Upper lobe of left lung (tissue), 6 donors: ENCODE measurements at regions not wholly inside any gene's neighbourhood (a gene's known extent, or its start where the extent isn't known, plus 50 kb on each side); places are given as distances from the start of the nearest gene placed in this dataset.
"Not testable (repeated sequence)": the region's sequence is repeated elsewhere in the genome, so short reads cannot be mapped to it uniquely, and the experiment has no call there.

Source experiments
- ATAC-seq, 2 donors: fragments of 200-7000 bp; cut with Tn5 transposase; one replicate each; pipeline ENCODE4 v1.9.1; 2022; ENCODE audit warnings: mild to moderate bottlenecking in 2 of 2, moderate library complexity in 2 of 2; ENCODE audit not compliant: low FRiP score in 2 of 2
- DNase-seq, 2 donors: peaks; one replicate each; pipeline ENCODE4 v3.0.0-alpha.2; 2019 to 2020
- H3K27ac ChIP-seq, 4 donors: fragments of 200-600 bp; sonication (generic); one replicate each; pipeline ENCODE4 v1.5.1; 2016 to 2019
- H3K27me3 ChIP-seq, 4 donors: fragments of 200-600 bp; sonication (generic); one replicate each; pipeline ENCODE4 v1.5.1; 2017 to 2019
- H3K36me3 ChIP-seq, 4 donors: fragments of 200-600 bp; sonication (generic); one replicate each; pipeline ENCODE4 v1.5.1; 2016 to 2019
- H3K4me1 ChIP-seq, 4 donors: fragments of 200-600 bp; sonication (generic); one replicate each; pipeline ENCODE4 v1.5.1; 2018 to 2019
- H3K4me3 ChIP-seq, 4 donors: fragments of 200-600 bp; sonication (generic); one replicate each; pipeline ENCODE4 v1.5.1; 2017 to 2019; ENCODE audit warnings: mild to moderate bottlenecking in 2 of 4, moderate library complexity in 1 of 4
- H3K9me3 ChIP-seq, 4 donors: fragments of 200-600 bp; sonication (generic); one replicate each; pipeline ENCODE4 v1.5.1; 2018 to 2019
- EP300 ChIP-seq, 4 donors: sonication (generic); formaldehyde crosslinking; IDR thresholded peaks; one replicate each; pipeline ENCODE4 v1.5.1; 2017; ENCODE audit warnings: antibody characterized with exemption in 4 of 4, control low read depth in 2 of 4
- POLR2A ChIP-seq, 4 donors: fragments of 450-650 bp; IDR thresholded peaks; one replicate each; pipeline ENCODE4 v1.5.1; 2016 to 2017; ENCODE audit warnings: antibody characterized with exemption in 4 of 4, mild to moderate bottlenecking in 2 of 4
- POLR2AphosphoS5 ChIP-seq, 2 donors: sonication (generic); formaldehyde crosslinking; IDR thresholded peaks; one replicate each; pipeline ENCODE4 v1.5.1; 2017; ENCODE audit warnings: antibody characterized with exemption in 2 of 2
- WGBS, 2 donors: methylation state at CpG; one replicate each; pipeline ENCODE4 v1.1.5; 2017 to 2018; 5-methylcytosine and 5-hydroxymethylcytosine counted together
- TF ChIP-seq, protein P1 (sequence below), 6 experiments: fragments of 450-650 bp in 4 of 6; fragments of 200-600 bp in 2 of 6; sonication (generic) in 2 of 6; IDR thresholded peaks; one replicate each; pipeline ENCODE4 v1.5.1; 2016 to 2019; ENCODE audit warnings: antibody characterized with exemption in 6 of 6
- donor health status: DM: no; HTN: no; CAD: no; lungs with moderate emphysema.
- donor health status: DM: no; HTN: yes; CAD: no; lungs with severe emphysema.

DNA sequence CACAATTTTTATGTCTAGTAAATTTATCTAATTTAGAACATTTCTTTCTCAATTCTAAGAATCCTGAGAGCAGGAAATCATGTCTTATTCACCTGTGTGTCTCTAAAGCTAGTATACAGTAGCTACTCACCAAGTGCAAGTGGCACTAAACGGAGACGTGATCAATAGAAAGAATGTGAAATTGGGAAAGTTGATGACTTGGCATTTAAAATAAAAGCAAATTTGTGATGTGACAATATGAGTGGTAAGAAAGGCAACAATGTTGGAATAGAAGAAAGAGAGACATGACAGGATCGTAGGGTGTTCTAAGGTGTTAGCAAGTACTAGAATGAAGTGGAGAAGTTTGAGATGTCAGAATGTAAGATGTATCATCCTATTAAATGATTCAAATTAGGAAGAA is 725.9 kb downstream of the BCKDHB start:
- no peak for ATAC-seq

GRCh38 chr6:80793411-80793810 is 686.9 kb downstream of the BCKDHB start:
- Histone ChIP-seq H3K9me3 (no peaks in the 10 kb centered on the region), H3K4me1 (peaks cover 0 to 3% (median 0%) of the 10 kb centered on the region in 4 donors), H3K36me3 (no peaks in the 10 kb centered on the region), H3K27me3 (no peaks in the 10 kb centered on the region), H3K27ac (no peak overlapping the region), H3K4me3 (no peak overlapping the region)
- TF ChIP-seq, protein P1, sequence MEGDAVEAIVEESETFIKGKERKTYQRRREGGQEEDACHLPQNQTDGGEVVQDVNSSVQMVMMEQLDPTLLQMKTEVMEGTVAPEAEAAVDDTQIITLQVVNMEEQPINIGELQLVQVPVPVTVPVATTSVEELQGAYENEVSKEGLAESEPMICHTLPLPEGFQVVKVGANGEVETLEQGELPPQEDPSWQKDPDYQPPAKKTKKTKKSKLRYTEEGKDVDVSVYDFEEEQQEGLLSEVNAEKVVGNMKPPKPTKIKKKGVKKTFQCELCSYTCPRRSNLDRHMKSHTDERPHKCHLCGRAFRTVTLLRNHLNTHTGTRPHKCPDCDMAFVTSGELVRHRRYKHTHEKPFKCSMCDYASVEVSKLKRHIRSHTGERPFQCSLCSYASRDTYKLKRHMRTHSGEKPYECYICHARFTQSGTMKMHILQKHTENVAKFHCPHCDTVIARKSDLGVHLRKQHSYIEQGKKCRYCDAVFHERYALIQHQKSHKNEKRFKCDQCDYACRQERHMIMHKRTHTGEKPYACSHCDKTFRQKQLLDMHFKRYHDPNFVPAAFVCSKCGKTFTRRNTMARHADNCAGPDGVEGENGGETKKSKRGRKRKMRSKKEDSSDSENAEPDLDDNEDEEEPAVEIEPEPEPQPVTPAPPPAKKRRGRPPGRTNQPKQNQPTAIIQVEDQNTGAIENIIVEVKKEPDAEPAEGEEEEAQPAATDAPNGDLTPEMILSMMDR (IDR thresholded peaks at IDR 0.05) = no peak
- TF ChIP-seq POLR2A (IDR thresholded peaks at IDR 0.05) (no peak), POLR2AphosphoS5 (IDR thresholded peaks at IDR 0.05) (no peak), EP300 (IDR thresholded peaks at IDR 0.05) (no peak)
- ATAC-seq (no peak), DNase-seq (no peak)
- 84 to 85% methylated on average over 2 of the region's 2 CpGs for WGBS, 2 donors

More for the DNA sequence above, 725.9 kb downstream of the BCKDHB start:
- TF ChIP-seq EP300 (IDR thresholded peaks at IDR 0.05) (no peak), POLR2A (IDR thresholded peaks at IDR 0.05) (no peak), POLR2AphosphoS5 (IDR thresholded peaks at IDR 0.05) (no peak)
- TF ChIP-seq, protein P1 (IDR thresholded peaks at IDR 0.05) = no peak
- H3K27ac ChIP-seq = no peak overlapping the region
- DNase-seq = no peak
- no peaks in the 10 kb centered on the region for H3K27me3 ChIP-seq
- H3K36me3 ChIP-seq = no peaks in the 10 kb centered on the region
- H3K4me3 ChIP-seq = no peak overlapping the region
- H3K4me1 ChIP-seq = no peaks in the 10 kb centered on the region
- WGBS, 2 donors = 93 to 95% methylated on average over 3 of the region's 3 CpGs
- no peaks in the 10 kb centered on the region for H3K9me3 ChIP-seq

- H3K27me3 ChIP-seq = no peaks in the 10 kb centered on the region
- DNase-seq (no peak), ATAC-seq (no peak)
- no peak overlapping the region for H3K27ac ChIP-seq
- H3K36me3 ChIP-seq = no peaks in the 10 kb centered on the region
- H3K4me1 ChIP-seq = peaks cover 0 to 3% (median 0%) of the 10 kb centered on the region in 4 donors
- H3K9me3 ChIP-seq = no peaks in the 10 kb centered on the region
- no peak for TF ChIP-seq POLR2A (IDR thresholded peaks at IDR 0.05)
- TF ChIP-seq, protein P1 (IDR thresholded peaks at IDR 0.05) = no peak
- no peak for TF ChIP-seq EP300 (IDR thresholded peaks at IDR 0.05)
- no peak for TF ChIP-seq POLR2AphosphoS5 (IDR thresholded peaks at IDR 0.05)
- no peak overlapping the region for H3K4me3 ChIP-seq
Measured at GRCh38 chr6:80792151-80792550, 685.7 kb downstream of the BCKDHB start.

GRCh38 chr6:80789912-80790570 is 683.6 kb downstream of the BCKDHB start:
- Histone ChIP-seq H3K27ac (peak overlapping the region in 1 of 4 donors; percentile 42), H3K9me3 (no peaks in the 10 kb centered on the region), H3K36me3 (no peaks in the 10 kb centered on the region), H3K27me3 (no peaks in the 10 kb centered on the region), H3K4me3 (no peak overlapping the region), H3K4me1 (peaks cover 0 to 3% (median 0%) of the 10 kb centered on the region in 4 donors)
- no peak for DNase-seq
- TF ChIP-seq POLR2AphosphoS5 (IDR thresholded peaks at IDR 0.05) = no peak
- peak in 1 of 2 donors; percentile 91 for ATAC-seq
- WGBS, 2 donors = 27 to 33% methylated on average over 1 of the region's 1 CpG

GRCh38 chr6:80783271-80783670 is 676.8 kb downstream of the BCKDHB start:
- not testable (repeated sequence) for H3K36me3 ChIP-seq, H3K27me3 ChIP-seq, H3K4me1 ChIP-seq, H3K4me3 ChIP-seq, H3K27ac ChIP-seq, H3K9me3 ChIP-seq, ATAC-seq
- peak in 1 of 2 donors; percentile 72 for DNase-seq
- 93% methylated on average over 8 to 12 of the region's 12 CpGs for WGBS, 2 donors

DNA sequence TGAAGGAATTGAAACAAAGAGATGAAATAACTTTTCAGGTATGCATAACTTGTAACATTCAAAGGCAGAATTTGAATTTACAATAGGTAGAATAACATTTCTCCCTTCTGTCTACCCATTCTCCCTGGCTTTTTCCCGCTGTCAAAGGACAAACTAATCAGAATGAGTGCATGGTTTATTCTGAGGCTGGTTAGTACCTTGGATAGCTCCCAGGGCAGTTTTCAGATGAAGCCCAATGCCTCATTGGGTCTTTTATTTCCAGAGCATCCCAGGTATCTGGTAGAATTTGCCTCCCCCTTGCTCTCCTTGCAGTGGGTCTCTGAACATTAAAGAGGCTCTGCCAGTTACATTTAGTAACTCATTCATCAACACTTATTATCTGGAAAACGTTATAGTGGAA is 665.5 kb downstream of the BCKDHB start:
- no peak overlapping the region for H3K27ac ChIP-seq
- H3K4me1 ChIP-seq = no peaks in the 10 kb centered on the region
- no peak overlapping the region for H3K4me3 ChIP-seq
- WGBS, 2 donors = 25 to 27% methylated on average over 2 of the region's 2 CpGs
- ATAC-seq (no peak), DNase-seq (no peak)
- no peaks in the 10 kb centered on the region for H3K9me3 ChIP-seq
- no peaks in the 10 kb centered on the region for H3K36me3 ChIP-seq
- no peaks in the 10 kb centered on the region for H3K27me3 ChIP-seq
- TF ChIP-seq POLR2AphosphoS5 (IDR thresholded peaks at IDR 0.05) (no peak), EP300 (IDR thresholded peaks at IDR 0.05) (no peak), POLR2A (IDR thresholded peaks at IDR 0.05) (no peak)
- TF ChIP-seq, protein P1 (IDR thresholded peaks at IDR 0.05) = no peak
